DOHH2 (cell line): ENCODE measurements at regions not wholly inside any gene's neighbourhood (a gene's known extent, or its start where the extent isn't known, plus 50 kb on each side); places are given as distances from the start of the nearest gene placed in this dataset.

Experiments used
- H3F3A ChIP-seq: fragments of 200-600 bp; sonication (generic), shearing (Covaris generic); 2 replicates; pipeline ENCODE4 v1.6.0; 2016; ENCODE audit warnings: antibody characterized with exemption, mild to moderate bottlenecking; ENCODE audit not compliant: control insufficient read depth, insufficient read depth
- H3K27ac ChIP-seq: fragments of 200-600 bp; sonication (generic); 2 replicates; pipeline ENCODE4 v1.5.1; 2014; ENCODE audit warnings: low read depth, mild to moderate bottlenecking, low read length, moderate library complexity
- H3K27me3 ChIP-seq: fragments of 200-600 bp; sonication (generic); 2 replicates; pipeline ENCODE4 v1.6.1; 2014; ENCODE audit warnings: mild to moderate bottlenecking, low read length, mixed read lengths; ENCODE audit not compliant: control insufficient read depth
- H3K36me3 ChIP-seq: fragments of 200-600 bp; sonication (generic); 2 replicates; pipeline ENCODE4 v1.6.1; 2014; ENCODE audit warnings: mild to moderate bottlenecking, low read length, moderate library complexity, mixed read lengths; ENCODE audit not compliant: control insufficient read depth
- H3K4me1 ChIP-seq: fragments of 200-600 bp; sonication (generic); 2 replicates; pipeline ENCODE4 v1.6.1; 2014; ENCODE audit warnings: mild to moderate bottlenecking, low read length, mixed read lengths; ENCODE audit not compliant: control insufficient read depth
- H3K4me2 ChIP-seq: fragments of 200-600 bp; sonication (generic); 2 replicates; pipeline ENCODE4 v1.6.0; 2014; ENCODE audit warnings: mild to moderate bottlenecking, low read length, moderate library complexity
- H3K4me3 ChIP-seq: fragments of 200-600 bp; sonication (generic); 2 replicates; pipeline ENCODE4 v1.5.1; 2014; ENCODE audit warnings: mild to moderate bottlenecking, low read length, mixed read lengths
- H3K79me2 ChIP-seq: fragments of 200-600 bp; sonication (generic); 2 replicates; pipeline ENCODE4 v1.6.1; 2014; ENCODE audit warnings: mild to moderate bottlenecking, low read length, mixed read lengths; ENCODE audit not compliant: control insufficient read depth
- H3K9me2 ChIP-seq: fragments of 200-600 bp; sonication (generic); replicated peaks from 2 replicates; pipeline ENCODE4 v1.6.1; 2014; ENCODE audit warnings: mild to moderate bottlenecking, low read length, mixed read lengths; ENCODE audit not compliant: control insufficient read depth
- H3K9me3 ChIP-seq: fragments of 200-600 bp; sonication (generic); 2 replicates; pipeline ENCODE4 v1.6.1; 2014; ENCODE audit warnings: antibody characterized with exemption, low read length, mixed read lengths; ENCODE audit not compliant: control insufficient read depth, insufficient read depth
- H4K20me1 ChIP-seq: fragments of 200-600 bp; sonication (generic); 2 replicates; pipeline ENCODE4 v1.6.0; 2014; ENCODE audit warnings: low read depth, mild to moderate bottlenecking, antibody characterized with exemption, low read length, moderate library complexity; ENCODE audit not compliant: control insufficient read depth, insufficient read depth
- CTCF ChIP-seq: fragments of 200-600 bp; sonication (generic); IDR thresholded peaks from one replicate; pipeline ENCODE4 v1.5.1; 2014; ENCODE audit warnings: antibody characterized with exemption, mild to moderate bottlenecking, low read depth, low read length; ENCODE audit not compliant: poor library complexity, severe bottlenecking
- EZH2phosphoT487 ChIP-seq: fragments of 200-600 bp; sonication (generic); IDR thresholded peaks from 2 replicates; pipeline ENCODE4 v1.6.1; 2017; ENCODE audit warnings: borderline replicate concordance, mild to moderate bottlenecking, antibody characterized with exemption, low read length, moderate library complexity, mixed read lengths

GRCh38 chr17:13869331-13869940 is 199.9 kb upstream of the COX10 start:
- no peak overlapping the region for H3K27ac ChIP-seq
- TF ChIP-seq CTCF (no peak), EZH2phosphoT487 (no peak)
- no peaks in the 10 kb centered on the region for H4K20me1 ChIP-seq
- H3K4me2 ChIP-seq, result no peak overlapping the region
- peaks cover 8% of the 10 kb centered on the region for H3K9me3 ChIP-seq
- no peaks in the 10 kb centered on the region for H3K27me3 ChIP-seq
- no peaks in the 10 kb centered on the region; the same call in 1 of the 2 replicates for H3K9me2 ChIP-seq
- H3K4me3 ChIP-seq, result no peak overlapping the region
- no peaks in the 10 kb centered on the region for H3K79me2 ChIP-seq
- H3F3A ChIP-seq, result no peaks in the 10 kb centered on the region
- H3K4me1 ChIP-seq, result no peaks in the 10 kb centered on the region
- H3K36me3 ChIP-seq, result no peaks in the 10 kb centered on the region

DNA sequence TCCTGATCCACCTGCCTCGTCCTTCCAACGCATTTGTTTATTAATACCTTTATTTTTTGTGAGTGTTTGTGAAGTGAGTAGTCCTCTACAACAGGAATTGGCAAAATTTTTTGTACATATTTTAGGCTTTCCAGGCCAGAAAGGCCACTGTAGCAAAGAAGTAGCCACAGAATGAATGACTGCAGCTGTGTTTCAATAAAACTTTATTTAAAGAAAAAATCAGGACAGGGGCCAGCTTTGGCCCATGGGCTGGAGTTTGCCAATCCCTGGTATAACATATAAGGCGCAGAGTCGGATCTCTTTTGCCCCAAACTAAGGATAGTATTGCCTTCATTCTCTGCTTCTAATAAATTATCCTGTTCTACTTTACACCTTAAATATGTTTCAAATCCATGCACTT is 198.0 kb upstream of the COX10 start:
- TF ChIP-seq CTCF, result no peak
- Histone ChIP-seq H3K4me2 (no peak overlapping the region), H3K36me3 (no peaks in the 10 kb centered on the region), H3K27me3 (no peaks in the 10 kb centered on the region), H3K79me2 (no peaks in the 10 kb centered on the region), H3K9me2 (no peaks in the 10 kb centered on the region; the same call in 1 of the 2 replicates), H3K9me3 (peaks cover 8% of the 10 kb centered on the region), H3F3A (no peaks in the 10 kb centered on the region), H3K4me1 (no peaks in the 10 kb centered on the region), H3K27ac (no peak overlapping the region), H4K20me1 (no peaks in the 10 kb centered on the region), H3K4me3 (no peak overlapping the region)

GRCh38 chr17:13874134-13874533 is 195.2 kb upstream of the COX10 start:
- Histone ChIP-seq H3K9me3 (peaks cover 4% of the 10 kb centered on the region; the same call in 1 of the 2 replicates), H4K20me1 (no peaks in the 10 kb centered on the region), H3K4me3 (no peak overlapping the region), H3K36me3 (no peaks in the 10 kb centered on the region), H3K79me2 (no peaks in the 10 kb centered on the region), H3K9me2 (no peaks in the 10 kb centered on the region; the same call in 1 of the 2 replicates), H3K27me3 (no peaks in the 10 kb centered on the region), H3F3A (no peaks in the 10 kb centered on the region), H3K4me2 (no peak overlapping the region), H3K27ac (no peak overlapping the region), H3K4me1 (no peaks in the 10 kb centered on the region)
- no peak for TF ChIP-seq EZH2phosphoT487
- no peak for TF ChIP-seq CTCF
